ENCODE measurements at regions not wholly inside any gene's neighbourhood (a gene's known extent, or its start where the extent isn't known, plus 50 kb on each side); places are given as distances from the start of the nearest gene placed in this dataset.

DNA sequence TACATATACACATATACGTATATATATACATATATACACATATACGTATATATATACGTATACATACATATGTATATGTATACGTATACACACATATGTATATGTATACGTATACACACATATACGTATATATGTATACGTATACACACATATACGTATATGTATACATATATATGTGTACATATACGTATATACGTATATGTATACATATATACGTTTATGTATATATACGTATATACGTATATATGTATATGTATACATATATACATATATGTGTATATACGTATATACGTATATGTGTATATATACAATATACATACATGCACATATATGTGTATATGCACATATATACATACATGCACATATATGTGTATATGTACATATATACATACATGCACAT, 396.2 kb upstream of the DUSP10 start:
- ATAC-seq (no peak), DNase-seq (ENCODE audit: low read depth, low spot score) (no peak)
- CTCF ChIA-PET, result no interaction called here
- H4K20me1 ChIP-seq (ENCODE audit: insufficient read depth), result no peaks in the 10 kb centered on the region
- no peak overlapping the region for H3K9ac ChIP-seq (ENCODE audit: low read length)
- intact Hi-C loops (cut with micrococcal nuclease), result no loop called here
- H2AFZ ChIP-seq (ENCODE audit: low read depth, low read length, poor library complexity, severe bottlenecking), result no peak overlapping the region
- no peaks in the 10 kb centered on the region for H3K9me3 ChIP-seq (ENCODE audit: control insufficient read depth in 1 of 2, insufficient read depth in 1 of 2, low read depth in 1 of 2, low read length in 2 of 2)
- H3K4me3 ChIP-seq (replicated peaks in 1 of 2; ENCODE audit: low read depth in 1 of 2, low read length in 2 of 2), result no peak overlapping the region
- H3K27me3 ChIP-seq (ENCODE audit: insufficient read depth, low read length), result no peaks in the 10 kb centered on the region
- POLR2A ChIA-PET, result no interaction called here
- BruUV-seq (replicated peaks), result no TSS peak
- no peak overlapping the region for H3K4me2 ChIP-seq (ENCODE audit: low read length)
- TF ChIP-seq POLR2AphosphoS5 (IDR thresholded peaks at IDR 0.05; ENCODE audit: low read depth, low read length), result no peak
- TF ChIP-seq SIN3A (IDR thresholded peaks at IDR 0.05; ENCODE audit: low read depth), result no peak
- no peak for TF ChIP-seq ZFX (IDR thresholded peaks at IDR 0.05)
- no peak for TF ChIP-seq ZNF274 (IDR thresholded peaks at IDR 0.05; ENCODE audit: low read depth, low read length)
- TF ChIP-seq, protein P1, sequence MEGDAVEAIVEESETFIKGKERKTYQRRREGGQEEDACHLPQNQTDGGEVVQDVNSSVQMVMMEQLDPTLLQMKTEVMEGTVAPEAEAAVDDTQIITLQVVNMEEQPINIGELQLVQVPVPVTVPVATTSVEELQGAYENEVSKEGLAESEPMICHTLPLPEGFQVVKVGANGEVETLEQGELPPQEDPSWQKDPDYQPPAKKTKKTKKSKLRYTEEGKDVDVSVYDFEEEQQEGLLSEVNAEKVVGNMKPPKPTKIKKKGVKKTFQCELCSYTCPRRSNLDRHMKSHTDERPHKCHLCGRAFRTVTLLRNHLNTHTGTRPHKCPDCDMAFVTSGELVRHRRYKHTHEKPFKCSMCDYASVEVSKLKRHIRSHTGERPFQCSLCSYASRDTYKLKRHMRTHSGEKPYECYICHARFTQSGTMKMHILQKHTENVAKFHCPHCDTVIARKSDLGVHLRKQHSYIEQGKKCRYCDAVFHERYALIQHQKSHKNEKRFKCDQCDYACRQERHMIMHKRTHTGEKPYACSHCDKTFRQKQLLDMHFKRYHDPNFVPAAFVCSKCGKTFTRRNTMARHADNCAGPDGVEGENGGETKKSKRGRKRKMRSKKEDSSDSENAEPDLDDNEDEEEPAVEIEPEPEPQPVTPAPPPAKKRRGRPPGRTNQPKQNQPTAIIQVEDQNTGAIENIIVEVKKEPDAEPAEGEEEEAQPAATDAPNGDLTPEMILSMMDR (IDR thresholded peaks at IDR 0.05 in 2 of 3, conservative IDR thresholded peaks at IDR 0.05 in 1 of 3; ENCODE audit: borderline replicate concordance in 1 of 3, insufficient read depth in 1 of 3, low read depth in 2 of 3, low read length in 2 of 3), result no peak
- TF ChIP-seq CEBPB (IDR thresholded peaks at IDR 0.05; ENCODE audit: low read depth), result no peak
- no peak for TF ChIP-seq EZH2phosphoT487 (IDR thresholded peaks at IDR 0.05; ENCODE audit: borderline replicate concordance)
- no peak for TF ChIP-seq JUND (IDR thresholded peaks at IDR 0.05)
- TF ChIP-seq, protein P2, sequence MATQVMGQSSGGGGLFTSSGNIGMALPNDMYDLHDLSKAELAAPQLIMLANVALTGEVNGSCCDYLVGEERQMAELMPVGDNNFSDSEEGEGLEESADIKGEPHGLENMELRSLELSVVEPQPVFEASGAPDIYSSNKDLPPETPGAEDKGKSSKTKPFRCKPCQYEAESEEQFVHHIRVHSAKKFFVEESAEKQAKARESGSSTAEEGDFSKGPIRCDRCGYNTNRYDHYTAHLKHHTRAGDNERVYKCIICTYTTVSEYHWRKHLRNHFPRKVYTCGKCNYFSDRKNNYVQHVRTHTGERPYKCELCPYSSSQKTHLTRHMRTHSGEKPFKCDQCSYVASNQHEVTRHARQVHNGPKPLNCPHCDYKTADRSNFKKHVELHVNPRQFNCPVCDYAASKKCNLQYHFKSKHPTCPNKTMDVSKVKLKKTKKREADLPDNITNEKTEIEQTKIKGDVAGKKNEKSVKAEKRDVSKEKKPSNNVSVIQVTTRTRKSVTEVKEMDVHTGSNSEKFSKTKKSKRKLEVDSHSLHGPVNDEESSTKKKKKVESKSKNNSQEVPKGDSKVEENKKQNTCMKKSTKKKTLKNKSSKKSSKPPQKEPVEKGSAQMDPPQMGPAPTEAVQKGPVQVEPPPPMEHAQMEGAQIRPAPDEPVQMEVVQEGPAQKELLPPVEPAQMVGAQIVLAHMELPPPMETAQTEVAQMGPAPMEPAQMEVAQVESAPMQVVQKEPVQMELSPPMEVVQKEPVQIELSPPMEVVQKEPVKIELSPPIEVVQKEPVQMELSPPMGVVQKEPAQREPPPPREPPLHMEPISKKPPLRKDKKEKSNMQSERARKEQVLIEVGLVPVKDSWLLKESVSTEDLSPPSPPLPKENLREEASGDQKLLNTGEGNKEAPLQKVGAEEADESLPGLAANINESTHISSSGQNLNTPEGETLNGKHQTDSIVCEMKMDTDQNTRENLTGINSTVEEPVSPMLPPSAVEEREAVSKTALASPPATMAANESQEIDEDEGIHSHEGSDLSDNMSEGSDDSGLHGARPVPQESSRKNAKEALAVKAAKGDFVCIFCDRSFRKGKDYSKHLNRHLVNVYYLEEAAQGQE (IDR thresholded peaks at IDR 0.05; ENCODE audit: low read depth), result no peak
- no peak for TF ChIP-seq EGR1 (IDR thresholded peaks at IDR 0.05; ENCODE audit: low read depth)
- no peak for TF ChIP-seq SRF (IDR thresholded peaks at IDR 0.05; ENCODE audit: low read depth)
- TF ChIP-seq, protein P3, sequence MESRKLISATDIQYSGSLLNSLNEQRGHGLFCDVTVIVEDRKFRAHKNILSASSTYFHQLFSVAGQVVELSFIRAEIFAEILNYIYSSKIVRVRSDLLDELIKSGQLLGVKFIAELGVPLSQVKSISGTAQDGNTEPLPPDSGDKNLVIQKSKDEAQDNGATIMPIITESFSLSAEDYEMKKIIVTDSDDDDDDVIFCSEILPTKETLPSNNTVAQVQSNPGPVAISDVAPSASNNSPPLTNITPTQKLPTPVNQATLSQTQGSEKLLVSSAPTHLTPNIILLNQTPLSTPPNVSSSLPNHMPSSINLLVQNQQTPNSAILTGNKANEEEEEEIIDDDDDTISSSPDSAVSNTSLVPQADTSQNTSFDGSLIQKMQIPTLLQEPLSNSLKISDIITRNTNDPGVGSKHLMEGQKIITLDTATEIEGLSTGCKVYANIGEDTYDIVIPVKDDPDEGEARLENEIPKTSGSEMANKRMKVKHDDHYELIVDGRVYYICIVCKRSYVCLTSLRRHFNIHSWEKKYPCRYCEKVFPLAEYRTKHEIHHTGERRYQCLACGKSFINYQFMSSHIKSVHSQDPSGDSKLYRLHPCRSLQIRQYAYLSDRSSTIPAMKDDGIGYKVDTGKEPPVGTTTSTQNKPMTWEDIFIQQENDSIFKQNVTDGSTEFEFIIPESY (IDR thresholded peaks at IDR 0.05; ENCODE audit: extremely low read depth, insufficient replicate concordance, low read length), result no peak
- no peak for TF ChIP-seq SP1 (IDR thresholded peaks at IDR 0.05; ENCODE audit: low read depth)
- TF ChIP-seq, protein P4, sequence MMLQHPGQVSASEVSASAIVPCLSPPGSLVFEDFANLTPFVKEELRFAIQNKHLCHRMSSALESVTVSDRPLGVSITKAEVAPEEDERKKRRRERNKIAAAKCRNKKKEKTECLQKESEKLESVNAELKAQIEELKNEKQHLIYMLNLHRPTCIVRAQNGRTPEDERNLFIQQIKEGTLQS (IDR thresholded peaks at IDR 0.05), result no peak
- TF ChIP-seq TCF7L2 (IDR thresholded peaks at IDR 0.05; ENCODE audit: borderline replicate concordance, extremely low read depth, insufficient read depth, insufficient read length), result no peak
- H3K36me3 ChIP-seq (ENCODE audit: control insufficient read depth in 1 of 2, insufficient read depth in 2 of 2, low read length in 2 of 2), result no peaks in the 10 kb centered on the region
- H3K79me2 ChIP-seq (ENCODE audit: insufficient read depth, low read length), result no peaks in the 10 kb centered on the region
- H3K9me2 ChIP-seq (ENCODE audit: insufficient read depth), result no peaks in the 10 kb centered on the region
- RAD21 ChIA-PET (ENCODE audit: low non-redundant PET in 1 of 2, low total read pairs in 2 of 2, uncharacterized antibody in 2 of 2, unreplicated experiment in 2 of 2), result no interaction called here
- H3K27ac ChIP-seq (ENCODE audit: low read depth, low read length), result no peak overlapping the region
- no peaks in the 10 kb centered on the region for H3K4me1 ChIP-seq (ENCODE audit: control insufficient read depth in 1 of 2, insufficient read depth in 2 of 2, low read length in 2 of 2)

All from HCT116 (cell line).